Hematopoietic multipotent progenitor cell treated with erythropoietin and hydrocortisone succinate and interleukin-3 and kit ligand, for 17 days (in vitro differentiated cells): ENCODE measurements at regions not wholly inside any gene's neighbourhood (a gene's known extent, or its start where the extent isn't known, plus 50 kb on each side); places are given as distances from the start of the nearest gene placed in this dataset.
A peak's percentile ranks its signal among the peaks of the same experiment; 100 is the strongest.
"Not testable (repeated sequence)": the region's sequence is repeated elsewhere in the genome, so short reads cannot be mapped to it uniquely, and the experiment has no call there.

ENCODE experiments used
- DNase-seq: peaks from one replicate; pipeline ENCODE4 v3.0.0-alpha.2; 2015; ENCODE audit warnings: low spot score

DNA sequence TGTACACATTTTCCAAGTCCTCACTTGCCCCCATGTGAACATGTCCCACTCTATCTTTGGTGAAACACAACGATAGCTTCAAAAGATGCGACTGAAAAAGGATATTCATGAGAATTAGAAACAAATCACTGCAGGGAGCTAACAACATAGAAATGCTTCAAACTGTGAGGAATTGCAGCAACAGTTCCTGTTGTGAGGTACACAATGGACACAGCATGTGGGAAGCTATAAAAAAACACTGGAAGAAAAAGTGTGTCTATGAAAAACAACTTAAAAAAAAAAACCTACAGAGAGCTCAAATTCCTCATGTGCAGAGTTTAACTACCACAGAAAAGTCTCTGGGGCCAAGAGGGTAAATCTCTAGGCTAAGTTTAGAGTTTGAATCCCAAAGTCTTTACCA, 51.6 kb upstream of the BLTP1 start:
- no peak for DNase-seq

DNA sequence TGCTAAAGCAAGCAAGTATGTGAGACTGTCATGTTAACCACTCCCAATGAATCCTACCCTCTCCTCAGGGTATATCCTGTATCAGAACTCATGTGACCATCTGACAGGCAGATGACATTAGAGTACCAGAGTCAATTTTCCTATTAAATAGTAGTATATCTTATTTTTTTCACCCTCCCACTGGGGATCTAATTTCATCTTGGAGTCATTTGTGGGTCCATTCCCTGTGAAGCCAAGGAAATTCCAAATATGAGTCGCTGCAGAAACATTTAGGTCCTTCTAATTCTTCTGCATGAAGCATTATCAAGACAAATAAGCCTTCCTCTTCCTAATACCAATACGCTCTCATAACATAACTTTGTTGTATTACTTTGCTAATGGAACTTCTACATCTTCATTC, 52.2 kb upstream of the BLTP1 start:
- DNase-seq, result no peak

DNA sequence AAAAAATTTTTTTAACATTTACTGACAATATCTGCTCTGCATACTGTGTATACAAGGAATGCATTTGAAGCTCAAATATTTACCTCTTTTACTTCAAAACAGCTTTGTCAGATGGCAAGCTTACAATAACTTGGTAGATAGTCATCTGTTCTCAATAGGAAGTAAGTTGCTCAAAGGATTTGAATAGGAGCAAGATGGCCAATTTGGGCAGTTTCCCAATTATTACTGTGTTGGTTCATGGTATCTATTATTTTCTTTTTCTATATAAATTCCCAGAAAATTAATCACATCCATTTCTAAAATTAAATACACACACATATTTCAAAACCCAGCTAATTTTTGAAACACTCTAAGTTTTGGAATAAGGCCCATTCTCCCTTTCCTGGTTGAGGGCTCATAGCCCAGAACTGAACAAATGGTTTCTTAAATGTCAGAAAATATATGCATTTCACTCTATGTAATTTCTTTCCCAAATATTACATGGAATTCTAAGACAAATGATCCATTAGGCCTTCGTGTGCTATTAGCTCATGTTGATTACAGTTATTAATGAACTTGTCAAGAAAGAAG, 60.2 kb upstream of the BLTP1 start:
- DNase-seq, result no peak

DNA sequence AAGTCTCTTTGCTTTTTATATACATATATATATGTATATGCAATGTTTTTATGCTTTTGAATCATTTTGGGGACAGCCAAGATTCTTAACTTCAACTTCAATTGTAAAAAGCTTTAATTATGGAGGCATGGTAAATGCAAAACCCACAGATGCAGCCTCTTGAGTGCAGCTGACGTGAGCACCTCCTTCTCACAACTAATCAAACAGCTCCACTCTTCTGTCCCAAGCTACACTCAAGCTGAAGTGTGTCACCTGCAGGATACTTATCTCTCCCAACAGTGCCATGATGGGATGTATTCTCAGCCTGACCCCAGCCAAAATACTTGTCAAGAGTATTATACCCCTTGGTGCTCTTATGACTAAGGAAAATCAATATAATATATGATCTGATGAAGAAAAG, 60.7 kb upstream of the BLTP1 start:
- DNase-seq, result no peak

DNA sequence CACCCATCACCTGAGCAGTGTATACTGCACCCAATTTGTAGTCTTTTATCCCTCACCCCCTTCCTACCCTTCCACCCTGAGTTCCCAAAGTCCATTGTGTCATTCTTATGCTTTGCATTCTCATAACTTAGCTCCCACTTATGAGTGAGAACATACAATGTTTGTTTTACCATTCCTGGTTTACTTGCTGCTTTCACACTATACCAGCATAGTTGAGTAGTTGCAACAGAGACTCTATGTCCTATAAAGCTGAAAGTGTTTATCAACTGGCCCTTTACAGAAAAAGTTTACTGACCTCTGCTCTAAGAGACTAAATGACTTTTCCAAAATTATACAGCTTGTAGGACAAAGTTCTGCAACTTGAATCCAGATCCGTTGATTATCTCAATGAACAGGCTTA, 61.1 kb upstream of the BLTP1 start:
- no peak for DNase-seq

DNA sequence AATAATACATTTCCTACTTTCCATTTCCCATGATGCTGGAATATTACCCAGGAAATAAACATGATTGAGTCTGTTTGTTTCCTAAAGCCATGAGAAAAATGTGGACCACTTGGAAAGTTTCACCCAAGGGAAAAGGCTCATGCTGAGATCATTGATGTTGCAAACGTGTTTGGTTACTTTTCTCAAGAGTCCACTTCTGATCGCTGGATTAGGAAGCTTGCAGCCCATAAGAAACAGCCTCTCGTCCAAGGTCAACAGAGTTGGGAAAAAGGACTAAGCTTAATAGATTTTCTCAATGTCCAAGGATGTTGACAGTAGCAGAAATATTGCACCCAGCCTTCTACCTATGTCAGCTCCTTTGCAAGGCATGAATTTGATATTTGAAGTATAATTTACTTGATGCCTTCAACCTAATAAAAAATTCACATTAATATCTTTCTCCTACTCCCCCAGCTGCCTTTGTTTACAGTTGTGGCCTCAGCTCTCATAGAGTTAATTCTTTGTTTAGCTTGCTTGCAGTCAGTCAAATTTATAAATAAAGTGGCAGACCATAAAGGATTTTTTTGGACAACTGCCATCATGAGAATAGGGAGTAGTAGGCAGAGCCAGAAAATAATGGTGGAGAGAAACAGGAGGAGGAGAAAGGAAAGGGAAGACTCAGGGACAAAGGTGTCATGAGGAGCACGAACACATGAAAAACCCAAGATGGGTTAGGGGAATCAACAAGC, 65.6 kb upstream of the BLTP1 start:
- DNase-seq, result no peak

DNA sequence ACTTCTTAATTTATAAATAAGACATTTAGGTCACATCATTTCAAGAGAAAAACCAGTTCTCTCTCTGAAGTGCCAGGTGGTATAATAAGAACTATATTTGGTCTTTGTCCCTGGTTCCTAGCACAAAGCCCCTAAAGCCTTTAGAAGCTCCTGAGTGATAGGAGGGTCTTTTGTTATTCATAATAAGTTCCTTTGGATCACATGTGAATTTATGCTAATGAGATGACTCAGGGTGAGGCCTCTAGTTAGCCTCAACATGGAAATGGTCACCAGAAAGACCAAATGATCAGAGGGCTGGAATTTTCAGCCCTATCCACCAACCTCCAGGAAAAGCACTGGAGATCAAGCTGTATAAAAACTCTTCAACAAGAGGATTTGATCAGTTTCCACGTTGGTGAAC, 68.1 kb upstream of the BLTP1 start:
- no peak for DNase-seq

DNA sequence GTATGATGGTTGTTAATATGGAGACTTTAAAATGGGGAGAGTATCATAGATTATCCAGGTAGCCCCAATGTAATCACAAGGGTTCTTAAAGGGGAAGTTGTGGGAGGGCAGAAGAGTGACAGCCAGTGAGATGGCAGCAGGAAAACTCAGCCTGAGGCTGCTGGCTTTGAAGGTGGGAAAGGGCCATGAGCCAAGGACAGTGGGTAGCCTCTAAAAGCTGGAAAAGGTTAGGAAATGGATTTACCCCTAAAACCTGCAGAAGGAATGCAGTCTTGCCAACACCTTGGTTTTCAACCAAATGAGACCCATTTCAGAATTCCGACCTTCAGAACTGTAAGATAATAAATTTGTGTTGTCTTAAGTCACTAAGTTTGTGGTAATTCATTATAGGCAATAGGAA, 68.8 kb upstream of the BLTP1 start:
- no peak for DNase-seq

DNA sequence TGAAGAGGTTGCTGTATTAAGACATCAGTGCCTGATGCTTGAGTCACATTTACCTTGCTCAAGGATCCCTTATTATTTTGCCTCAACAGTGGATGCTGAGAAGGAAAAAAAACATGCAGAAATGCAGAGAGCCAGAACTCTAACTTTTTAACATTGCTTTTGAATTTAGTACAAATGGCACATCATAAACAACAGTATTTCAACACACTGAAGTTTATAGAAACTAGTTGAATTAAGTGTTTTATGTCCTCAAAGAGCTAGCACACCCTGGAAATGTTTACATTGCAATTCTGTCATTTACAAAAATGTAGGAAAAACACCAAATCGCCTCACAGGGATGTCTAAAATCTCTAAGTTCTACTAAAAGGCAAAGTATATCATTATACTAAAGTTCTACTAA, 69.5 kb upstream of the BLTP1 start:
- DNase-seq, result no peak

DNA sequence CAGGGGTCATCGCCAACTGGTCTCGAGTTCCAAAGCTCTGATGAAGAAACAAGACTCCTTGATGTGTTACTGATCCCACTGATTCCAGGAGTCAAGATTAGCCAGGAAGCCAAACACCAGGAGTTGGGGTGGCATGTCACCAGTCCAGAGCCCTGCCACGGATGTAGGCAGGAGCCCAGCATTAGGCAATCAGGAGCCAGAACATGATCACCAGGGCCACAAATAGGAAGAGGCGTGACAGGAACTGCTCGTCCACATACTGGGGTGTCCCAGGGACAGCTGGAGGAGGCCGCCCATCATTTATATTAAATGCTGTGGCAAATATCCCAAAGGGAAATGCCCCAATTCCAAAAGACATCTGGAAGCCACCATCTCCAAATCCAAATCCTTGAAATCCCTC, 74.5 kb upstream of the BLTP1 start:
- DNase-seq, result not testable (repeated sequence)

DNA sequence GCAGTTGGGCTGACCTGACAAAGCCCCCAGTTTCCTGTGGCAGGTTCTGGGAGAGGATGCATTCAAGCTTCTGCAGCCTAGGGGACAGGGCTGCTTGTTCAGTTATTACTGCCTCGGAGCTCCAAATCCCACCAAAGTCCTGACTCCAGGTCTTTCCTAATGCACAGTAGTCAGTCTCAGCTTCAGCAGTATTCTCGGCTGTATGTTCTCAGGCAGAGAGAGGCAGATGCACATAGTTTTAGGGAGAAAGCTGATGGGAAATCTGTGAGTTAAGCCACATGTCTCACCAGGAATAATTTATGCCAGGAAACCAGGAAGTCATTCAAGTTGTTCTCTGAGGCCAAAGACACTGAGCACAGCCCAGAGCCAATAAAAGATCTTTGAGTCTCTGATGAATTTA, 75.3 kb upstream of the BLTP1 start:
- not testable (repeated sequence) for DNase-seq

DNA sequence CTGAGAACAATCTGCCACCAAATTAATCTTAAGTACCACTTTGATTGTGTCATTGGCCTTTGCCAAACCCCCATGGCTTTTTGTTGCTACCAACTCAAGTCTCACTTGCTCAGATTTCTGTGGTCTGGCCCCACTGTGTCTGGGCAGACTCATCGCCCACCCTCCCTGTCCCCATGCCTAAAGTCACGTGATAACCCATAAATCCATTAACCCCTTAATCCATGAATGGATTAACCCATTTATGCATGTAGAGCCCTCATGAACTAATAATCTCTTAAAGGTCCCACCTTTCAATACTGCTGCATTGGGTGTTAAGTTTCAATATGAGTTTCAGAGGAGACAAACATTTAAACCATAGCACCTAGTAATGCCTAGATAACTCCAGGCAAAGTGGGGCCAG, 78.5 kb upstream of the BLTP1 start:
- no peak for DNase-seq

DNA sequence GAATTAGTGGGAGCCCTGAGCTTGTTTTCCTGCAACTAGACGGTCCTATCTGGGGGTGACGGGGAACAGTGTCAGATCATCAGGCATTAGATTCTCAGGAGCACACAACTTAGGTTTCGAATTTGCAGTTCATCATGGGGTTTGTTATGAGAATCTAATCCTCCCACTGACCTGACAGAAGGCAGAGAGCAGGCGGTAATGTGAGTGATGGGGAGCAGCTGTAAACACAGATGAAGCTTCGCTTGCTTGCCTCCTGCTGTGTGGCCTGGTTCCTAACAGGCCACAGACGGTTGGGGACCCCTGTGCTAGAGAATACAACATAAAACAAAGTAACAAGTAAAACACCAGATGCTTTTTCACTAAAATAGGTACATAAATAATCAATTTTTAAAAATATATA, 86.2 kb upstream of the BLTP1 start:
- DNase-seq, result no peak

DNA sequence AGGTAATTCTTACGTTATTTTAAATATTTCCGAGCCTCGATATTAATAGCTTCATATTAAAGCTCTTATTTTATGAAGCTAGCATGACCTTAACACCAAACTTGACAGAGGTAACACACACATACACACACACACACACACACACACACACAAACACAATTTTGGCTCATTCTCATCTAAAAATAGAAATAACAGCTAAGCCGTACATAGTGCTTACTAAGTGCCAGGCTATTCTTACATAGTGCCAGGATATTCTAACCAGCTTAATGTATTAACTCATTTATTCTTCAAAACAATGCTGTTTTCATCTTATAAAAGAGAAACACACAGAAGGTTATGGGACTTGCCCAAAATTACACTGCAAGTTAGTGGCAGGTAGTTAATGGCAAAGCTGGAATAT, 87.0 kb upstream of the BLTP1 start:
- DNase-seq, result no peak

DNA sequence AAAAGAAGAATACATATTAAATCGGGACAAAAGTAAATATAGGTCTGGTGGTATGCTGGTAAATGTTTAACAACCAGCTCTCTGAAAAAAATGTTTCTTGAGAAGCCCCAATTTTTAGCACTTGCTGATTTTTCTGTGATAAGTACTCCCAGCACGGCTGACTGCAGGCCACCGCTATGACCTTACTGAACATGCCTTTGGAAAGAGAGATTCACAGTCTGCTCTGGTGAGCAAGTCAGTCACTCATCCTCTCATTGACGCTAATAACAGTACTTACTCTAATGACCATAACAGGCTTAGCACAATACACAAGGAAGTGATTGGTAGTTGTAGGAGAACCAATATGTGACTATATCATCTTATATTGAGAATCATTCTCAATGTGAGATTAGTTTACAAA, 98.9 kb upstream of the BLTP1 start:
- DNase-seq, result no peak

DNA sequence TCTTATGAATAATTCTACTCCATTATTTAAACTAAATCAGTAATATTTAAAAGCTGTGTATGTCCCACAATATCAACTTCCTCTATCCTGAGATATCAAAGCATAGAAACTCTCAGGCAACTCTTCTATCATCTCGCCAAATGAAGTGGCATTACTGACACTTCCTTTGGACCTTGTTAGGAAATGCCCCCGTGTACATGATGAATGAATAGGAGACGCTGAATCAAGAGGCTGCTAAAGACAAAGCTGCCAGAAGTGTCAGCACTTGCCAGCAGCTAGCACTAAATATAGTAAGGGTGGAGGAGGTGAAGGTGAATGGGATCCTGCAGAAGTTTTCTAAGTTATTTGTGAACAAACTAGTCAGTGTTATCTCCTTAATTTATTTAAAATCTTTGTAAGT, 99.5 kb upstream of the BLTP1 start:
- DNase-seq, result no peak

DNA sequence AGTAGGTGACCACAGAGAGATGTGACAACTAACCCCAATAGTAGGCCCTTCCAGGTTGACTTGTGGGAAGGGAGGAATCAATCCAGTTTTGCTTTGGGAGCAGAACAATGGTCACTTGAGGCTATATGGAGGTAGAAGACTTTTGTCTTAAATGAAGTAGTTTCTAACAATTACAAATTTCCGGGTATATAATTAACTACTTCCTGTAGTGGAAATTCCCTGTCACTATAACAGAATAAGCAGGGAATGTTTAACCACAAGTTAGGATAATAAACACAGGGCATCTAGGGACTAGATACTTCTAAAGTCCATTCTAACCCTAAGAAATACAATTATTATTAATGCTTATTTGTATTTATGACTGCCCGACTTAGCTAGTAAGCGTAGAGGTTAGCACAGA, 99.0 kb upstream of the TRPC3 start:
- no peak for DNase-seq

DNA sequence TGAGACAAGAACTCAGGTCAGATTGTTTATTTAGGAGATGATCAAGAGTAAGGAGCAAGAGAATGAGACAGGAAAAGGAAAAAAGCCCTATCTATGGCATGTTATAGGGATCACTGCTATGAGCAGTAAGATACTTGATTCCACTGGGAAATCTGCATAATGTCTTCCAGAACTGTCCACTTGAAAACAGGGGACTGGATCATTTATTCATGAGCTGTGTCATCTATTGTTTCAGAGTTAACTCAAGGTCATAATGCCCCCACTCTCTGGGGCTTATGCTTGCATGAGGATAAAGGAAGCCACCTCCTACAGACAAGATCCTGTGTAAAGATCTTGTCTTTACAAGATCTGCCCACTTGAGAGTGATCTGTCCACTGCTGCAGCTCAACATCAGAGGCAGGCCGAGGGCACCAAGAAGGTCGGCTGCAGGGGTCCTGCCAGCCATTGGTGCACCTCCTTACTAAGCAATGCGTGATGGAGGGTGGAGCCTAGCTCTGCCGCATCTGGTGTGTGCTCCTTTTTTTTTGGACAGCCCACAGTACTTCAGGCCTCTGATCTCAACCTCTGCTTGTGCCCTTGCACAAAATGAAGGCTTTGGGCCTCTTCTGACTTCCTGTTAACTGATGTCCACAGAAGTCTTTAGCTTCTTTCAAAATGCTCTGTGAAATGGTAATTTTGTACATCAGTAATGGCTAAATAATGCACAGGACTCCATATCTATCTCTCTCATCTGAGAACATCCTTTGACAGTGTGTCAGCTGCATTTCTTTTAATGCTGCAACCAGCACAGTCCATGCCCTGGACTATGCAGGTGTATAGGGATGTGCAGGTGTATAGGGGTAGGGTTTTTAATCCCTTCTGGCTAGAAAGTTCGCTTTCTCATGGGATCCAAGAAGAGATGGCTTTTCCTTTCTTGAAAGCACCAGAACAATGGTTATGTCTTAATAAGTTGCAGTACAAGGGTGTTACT, 95.9 kb upstream of the TRPC3 start:
- no peak for DNase-seq

DNA sequence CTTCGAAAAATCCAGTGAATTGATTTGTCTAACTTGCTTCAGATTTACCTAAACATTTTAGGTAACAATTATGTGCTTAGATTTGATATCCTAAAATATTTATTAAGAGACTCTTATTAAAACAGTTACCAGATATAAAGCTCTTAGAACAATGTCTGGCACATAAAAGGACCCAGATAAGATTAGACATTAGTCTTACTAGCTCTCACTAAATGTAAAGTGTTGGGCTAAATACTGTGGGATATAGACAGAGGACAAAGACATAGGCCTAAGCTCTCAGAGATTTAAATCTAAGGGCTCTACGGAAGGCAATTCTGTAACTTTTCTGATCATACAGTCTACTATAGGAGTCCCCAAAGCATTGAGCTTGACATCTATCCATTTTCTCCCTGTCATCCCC, 94.4 kb upstream of the TRPC3 start:
- DNase-seq, result no peak

DNA sequence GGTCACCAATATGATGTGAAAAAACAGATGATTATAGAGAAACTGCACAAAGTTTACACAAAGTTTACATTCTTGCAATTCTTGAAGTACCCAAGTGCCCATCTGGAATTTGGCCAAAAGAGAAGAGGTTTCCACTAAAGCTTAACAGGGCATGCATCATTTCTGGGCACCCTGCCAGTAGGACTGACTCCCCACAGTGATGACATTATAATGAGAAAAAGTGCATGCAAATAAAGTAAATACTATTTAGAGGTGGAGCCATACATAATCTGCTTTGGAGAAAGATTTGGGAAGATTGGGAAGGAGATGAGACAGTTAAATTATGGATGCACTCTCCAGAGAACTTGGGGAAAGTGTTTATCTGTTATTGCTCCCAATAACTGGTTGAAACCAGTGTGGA, 93.7 kb upstream of the TRPC3 start:
- DNase-seq, result peak; percentile 29

DNA sequence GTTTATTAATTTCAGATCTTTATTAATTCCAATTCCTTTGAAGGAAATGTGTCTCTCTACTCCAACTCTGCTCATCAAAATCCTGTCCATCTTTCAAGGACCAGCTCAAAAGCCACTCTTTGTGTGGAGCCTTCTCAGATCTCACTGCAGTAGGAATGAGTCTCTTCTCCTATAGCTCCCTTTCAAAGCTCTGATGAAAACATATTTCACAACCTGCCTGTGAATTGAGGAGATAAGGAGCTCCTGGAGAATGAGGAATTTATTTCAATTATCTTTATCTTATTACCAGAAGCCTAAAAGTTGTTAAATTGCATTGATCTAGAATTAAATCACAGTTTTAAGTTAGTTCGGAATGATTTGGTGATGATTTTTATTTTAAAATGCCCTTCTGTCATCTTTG, 92.6 kb upstream of the TRPC3 start:
- DNase-seq, result no peak

DNA sequence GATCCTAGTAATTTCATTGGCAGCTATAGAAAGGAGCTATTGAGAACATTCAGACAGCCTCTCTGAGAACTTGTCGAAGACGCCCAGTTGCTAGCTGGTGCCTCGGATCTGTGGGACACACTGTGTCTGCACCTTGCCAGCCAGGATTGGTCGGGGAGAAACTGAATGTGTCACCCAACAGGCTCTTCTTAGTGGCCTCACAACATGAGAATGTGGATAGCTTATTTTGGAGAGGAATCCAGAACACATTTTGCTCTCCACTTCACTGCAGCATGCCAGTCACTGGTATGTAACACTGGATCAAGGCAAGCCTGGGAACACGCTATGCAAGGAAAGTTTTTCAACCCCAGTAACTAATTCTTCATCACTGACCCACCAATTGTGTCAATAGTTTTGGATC, 89.5 kb upstream of the TRPC3 start:
- DNase-seq, result no peak

DNA sequence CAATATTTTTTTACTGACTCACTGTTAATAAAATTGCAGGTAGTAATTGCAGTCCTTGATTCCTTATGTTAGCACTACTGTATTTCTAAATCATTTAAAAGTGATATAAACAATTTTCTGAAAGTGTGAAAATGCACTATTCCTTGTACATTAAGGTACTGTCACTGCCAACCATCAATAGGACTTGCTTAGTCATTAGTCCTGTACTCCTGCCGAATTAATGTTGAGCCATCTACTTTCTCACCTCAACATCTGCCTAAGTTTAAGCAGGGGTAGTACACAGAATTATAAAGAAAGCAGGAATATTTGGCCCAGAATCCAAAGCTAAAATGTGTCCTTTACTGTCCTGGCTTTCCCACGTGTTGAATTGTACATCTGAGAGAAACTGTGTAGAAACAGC, 87.0 kb upstream of the TRPC3 start:
- DNase-seq, result peak; percentile 39
